Fibroblast of peridontal ligament (primary cell): ENCODE measurements at regions not wholly inside any gene's neighbourhood (a gene's known extent, or its start where the extent isn't known, plus 50 kb on each side); places are given as distances from the start of the nearest gene placed in this dataset.

Experiments
- DNase-seq: peaks from one replicate; pipeline ENCODE4 v3.0.0-alpha.2; 2010; ENCODE audit errors: extremely low read depth

DNA sequence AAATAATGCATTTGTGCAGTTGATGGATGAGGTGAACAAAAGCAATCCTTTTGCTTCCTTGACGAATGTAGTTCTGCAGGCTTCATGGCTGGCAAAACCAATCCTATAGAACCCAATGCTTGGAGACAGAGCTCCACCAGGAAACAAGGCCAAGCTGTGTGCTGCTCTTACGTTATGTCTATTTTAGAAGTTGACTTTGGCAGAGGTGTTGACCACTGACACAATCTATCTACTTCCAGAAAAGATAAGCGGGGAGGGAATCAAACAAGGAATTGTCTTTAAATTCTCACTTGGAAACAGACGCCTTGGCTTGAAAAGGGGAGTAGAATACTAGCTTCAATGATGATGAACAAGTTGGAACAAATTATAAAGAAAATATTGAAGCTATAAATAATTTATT lies 211.2 kb downstream of the SETD4 start:
- no peak for DNase-seq

DNA sequence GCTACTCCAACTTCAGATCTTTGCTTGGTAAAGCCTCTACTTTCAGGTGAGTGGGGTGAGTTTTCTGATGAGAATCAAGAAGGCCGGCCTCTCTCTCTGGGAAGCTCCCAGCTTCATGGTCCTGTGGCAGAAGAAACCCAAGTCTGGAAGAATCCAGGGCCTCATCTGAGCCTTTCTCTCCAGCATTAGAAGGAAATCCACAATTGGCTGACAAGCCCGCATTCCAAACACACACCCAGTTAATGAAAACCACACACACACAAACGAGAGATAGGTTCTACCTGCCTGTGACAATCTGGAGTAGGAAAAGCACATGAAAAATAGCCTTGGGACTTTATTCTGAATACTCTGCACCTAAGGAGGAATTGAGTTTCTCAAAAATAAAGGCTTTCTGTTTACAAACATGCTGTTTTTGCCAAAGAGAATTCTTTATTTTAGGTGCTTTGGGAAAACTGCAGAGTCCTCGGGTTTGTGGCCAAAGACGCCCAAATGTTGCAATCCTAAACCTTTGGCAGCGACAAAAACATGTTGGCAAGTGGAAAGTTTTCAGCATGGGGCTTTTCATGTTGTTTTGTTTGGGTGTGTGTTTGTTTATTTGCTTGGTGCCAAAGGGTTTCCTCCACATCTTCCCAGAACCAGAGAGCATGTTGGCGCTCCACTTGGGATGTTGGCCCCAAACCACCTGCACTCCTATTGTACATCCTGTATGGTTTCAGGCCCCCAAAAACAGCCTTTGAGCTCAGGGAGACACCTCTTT lies 216.2 kb downstream of the SETD4 start:
- DNase-seq: no peak

GRCh38 chr21:35840949-35841348 lies 219.4 kb downstream of the SETD4 start:
- DNase-seq: no peak

- peak; percentile 95 for DNase-seq
Measured at GRCh38 chr21:35840197-35840799, 220.0 kb downstream of the SETD4 start.

GRCh38 chr21:35838987-35839763 lies 221.2 kb downstream of the SETD4 start:
- DNase-seq: no peak

GRCh38 chr21:35838350-35838749 lies 222.0 kb downstream of the SETD4 start:
- DNase-seq: no peak

GRCh38 chr21:35833991-35834390 lies 226.3 kb downstream of the SETD4 start:
- no peak for DNase-seq

DNA sequence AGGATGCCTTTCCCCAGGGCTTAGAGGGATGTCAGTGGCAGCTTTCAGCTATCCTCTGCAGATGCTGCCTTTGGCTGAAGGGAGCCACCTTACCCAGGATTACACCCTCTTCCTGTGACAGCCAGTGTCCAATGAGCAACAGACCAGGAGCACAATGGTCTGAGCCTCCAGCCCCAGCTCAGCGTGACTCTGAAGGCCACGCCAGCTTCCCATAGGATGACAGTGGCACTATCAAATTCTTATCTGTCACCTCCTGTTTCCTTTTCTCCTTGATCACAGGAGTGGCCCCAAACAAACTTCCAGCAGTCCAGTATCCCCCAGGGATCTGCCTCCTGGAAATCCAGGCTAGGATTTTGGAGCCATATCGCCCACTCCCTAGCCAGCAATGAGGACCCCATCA lies 226.9 kb downstream of the SETD4 start:
- DNase-seq: no peak

DNA sequence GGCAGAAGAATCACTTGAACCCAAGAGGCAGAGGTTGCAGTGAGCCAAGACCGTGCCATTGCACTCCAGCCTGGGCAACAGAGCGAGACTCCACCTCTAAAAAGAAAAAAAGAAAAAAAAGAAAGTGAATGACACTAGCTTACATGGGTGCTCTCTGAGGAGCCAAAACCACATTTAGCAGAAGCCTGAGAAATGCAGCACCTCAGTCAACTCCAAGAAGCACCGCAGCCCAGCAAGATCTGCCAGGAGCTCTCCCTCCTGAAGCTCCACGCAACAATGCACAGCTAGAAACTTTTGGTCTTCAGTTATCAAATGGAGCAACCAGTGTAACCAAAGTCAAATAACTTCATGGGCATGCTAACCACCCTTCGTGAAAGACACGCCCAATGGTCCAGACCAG lies 229.1 kb downstream of the SETD4 start:
- no peak for DNase-seq

DNA sequence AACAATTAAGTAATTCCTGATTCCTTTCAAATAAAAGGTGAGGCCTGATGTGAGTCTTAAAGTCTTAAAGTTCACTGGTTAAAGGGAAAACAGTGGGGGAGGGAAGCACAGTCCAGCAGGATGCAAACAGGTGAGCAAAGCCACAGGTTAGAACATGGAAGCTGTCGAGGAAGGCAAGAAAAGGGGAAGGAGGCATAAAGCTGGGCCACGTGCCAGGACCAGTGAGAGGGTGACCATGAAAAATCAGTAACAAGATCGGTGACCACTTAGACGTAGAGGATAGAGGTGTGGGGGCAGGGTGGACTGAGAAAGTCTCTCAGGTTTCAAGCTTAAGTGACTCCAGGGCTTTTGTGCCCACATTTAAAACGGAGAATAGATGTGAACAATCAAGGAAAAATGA lies 231.3 kb downstream of the SETD4 start:
- DNase-seq: no peak

GRCh38 chr21:35828161-35828560 lies 232.2 kb downstream of the SETD4 start:
- DNase-seq: no peak

DNA sequence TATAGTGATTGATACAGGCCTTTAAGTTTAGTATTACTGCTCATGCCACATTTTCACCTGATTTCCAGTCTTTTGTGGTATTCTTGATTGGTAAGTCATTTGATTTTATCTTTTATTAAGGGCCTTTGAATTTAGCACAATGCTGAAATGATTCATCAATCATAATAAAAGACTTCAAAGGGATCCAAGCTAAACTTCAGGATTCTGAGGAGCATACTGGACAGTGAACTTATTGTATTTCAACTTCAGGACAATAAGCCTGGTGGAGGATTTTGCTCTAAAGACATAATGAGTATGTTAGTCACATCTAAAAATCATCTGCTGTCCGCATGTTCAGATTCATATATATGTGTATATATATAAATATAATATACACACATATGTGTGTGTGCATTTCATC lies 233.3 kb downstream of the SETD4 start:
- DNase-seq: no peak

- DNase-seq: no peak
Measured at GRCh38 chr21:35825370-35826353, 234.7 kb downstream of the SETD4 start.

DNA sequence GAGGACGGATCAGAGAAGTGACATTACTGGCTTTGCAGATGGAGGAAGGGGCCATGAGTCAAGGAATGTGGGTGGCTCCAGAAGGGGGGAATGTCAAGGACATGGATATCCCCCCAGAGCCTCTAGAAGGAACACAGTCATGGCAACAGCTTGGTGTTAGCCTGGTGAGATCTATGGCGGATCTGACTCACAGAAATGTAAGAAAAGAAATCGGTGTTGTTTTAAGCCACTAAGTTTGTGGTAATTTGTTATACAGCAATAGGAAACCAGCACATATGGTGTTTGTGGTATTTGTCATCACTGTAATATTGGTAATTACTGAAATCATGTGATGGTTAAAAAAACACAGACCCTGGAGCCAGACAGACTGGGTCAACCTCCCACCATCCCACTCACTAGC lies 236.2 kb downstream of the SETD4 start:
- no peak for DNase-seq

DNA sequence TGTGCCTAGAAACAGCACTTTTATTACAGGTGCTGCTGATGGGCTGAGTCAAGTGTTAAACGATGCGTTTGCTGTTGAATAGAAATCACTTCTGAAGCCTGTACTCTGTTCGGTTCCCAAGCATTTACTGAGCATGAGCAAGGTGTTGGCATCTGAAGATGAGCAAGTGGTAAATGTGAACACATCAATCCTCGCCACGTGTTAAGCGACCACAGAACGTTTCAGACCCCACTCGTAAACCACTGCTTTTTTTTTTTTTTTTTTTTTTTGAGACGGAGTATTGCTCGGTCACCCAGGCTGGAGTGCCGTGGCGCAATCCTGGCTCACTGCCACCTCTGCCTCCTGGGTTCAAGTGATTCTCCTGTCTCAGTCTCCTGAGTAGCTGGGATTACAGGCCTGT lies 241.2 kb downstream of the SETD4 start:
- DNase-seq: no peak

- DNase-seq: no peak
Measured at GRCh38 chr21:35818597-35818996, 241.7 kb downstream of the SETD4 start.

DNA sequence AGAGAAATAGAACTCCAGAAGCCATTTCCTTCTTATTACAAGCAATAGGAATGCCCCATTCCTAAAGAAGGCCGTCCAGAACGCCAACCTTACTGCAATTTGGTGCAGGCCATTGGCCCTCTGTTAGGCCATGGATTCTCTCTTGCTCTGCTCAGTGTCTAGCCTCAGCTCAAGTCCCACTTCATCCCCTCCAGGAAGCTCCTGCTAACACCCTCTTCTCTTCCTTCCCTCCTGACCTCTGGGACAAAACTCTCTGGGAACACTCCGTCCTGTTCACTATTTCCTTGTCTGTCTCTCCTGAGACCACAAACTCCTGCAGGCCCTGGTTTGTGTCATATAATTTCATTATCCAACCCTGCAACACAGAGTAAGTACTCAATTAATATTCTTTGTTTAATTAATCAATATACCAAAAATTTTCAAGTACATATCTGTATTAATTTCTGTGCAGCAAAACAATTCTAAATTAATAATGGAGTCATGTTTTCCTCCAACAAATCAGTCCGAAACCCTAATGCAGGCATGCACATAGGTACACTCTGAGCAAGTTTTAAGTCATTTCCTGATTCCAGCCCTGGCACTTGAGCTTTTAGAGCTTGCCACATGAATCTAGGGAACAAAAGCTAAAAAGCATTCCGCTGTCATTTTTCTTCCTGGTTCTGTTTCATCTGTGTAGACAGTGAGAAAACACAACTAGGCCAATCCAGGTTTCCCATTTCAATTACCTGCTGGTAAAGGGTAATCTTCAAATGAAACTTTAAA lies 245.3 kb downstream of the SETD4 start:
- no peak for DNase-seq

DNA sequence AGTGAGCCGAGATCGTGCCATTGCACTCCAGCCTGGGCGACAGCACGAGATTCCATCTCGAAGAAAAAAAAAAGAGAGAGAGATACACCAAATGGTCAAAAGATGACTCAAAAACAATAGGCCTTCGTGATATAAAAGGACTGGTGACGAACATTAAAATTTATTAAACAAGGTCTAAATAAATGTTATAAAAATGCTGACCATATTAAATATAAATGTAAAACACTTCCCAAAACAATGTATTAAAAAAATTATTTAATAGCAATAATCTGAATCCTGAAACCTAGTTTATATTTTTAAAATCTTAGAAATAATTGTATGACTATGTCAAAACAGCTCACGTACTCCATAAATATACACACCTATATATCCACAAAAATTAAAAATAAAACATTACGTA lies 247.6 kb downstream of the SETD4 start:
- DNase-seq: no peak

DNA sequence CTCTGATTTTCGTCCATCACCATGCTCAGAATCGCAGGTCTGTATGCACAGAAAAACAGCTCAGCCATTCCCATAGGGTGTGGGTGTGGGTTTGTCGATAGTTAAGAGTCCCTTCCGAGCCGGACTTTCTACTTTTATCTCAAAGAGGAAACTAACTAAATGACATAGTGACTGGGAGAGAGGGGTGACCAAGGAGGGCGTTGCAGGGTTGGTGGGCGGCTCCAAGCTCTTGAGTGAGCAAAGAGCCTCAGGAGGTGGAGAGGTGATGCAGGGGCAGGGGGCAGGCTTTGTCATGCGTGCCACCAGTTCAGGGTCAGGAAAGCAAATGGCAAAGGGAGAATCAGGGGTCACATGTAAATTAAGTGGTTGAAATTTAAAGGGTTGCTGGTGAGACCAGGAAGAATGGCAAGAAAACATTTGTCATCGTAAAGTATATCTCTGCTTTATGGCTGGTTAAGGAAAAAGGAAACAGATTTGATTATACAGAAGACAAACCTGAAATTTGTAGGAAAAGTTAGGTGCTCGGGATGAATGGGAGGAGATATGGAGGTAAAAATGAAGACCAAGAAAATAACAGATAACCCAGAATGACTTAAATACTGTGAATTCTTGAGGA lies 249.0 kb downstream of the SETD4 start:
- no peak for DNase-seq

- peak; percentile 6 for DNase-seq
Measured at GRCh38 chr21:35810431-35810970, 249.8 kb downstream of the SETD4 start.
